Right lobe of liver (tissue), 6 donors: ENCODE measurements at regions not wholly inside any gene's neighbourhood (a gene's known extent, or its start where the extent isn't known, plus 50 kb on each side); places are given as distances from the start of the nearest gene placed in this dataset.

Source experiments
- ATAC-seq, 4 donors: fragments of 200-7000 bp; cut with Tn5 transposase; one replicate each; pipeline ENCODE4 v1.9.1; 2020; ENCODE audit warnings: mild to moderate bottlenecking in 4 of 4, moderate library complexity in 4 of 4
- DNase-seq, 3 donors: peaks; one replicate each; pipeline ENCODE4 v3.0.0-alpha.2; 2020
- H3K27ac ChIP-seq, 3 donors: fragments of 200-600 bp; one replicate each; pipeline ENCODE4 v1.8.0; 2022
- H3K27me3 ChIP-seq, 2 donors: fragments of 200-600 bp; one replicate each; pipeline ENCODE4 v1.8.0; 2022
- H3K36me3 ChIP-seq, 4 donors: fragments of 200-600 bp; sonication (generic) in 1 of 4; one replicate each; pipeline versions ENCODE4 v1.5.1 to v1.8.0; 2017 to 2022; ENCODE audit warnings: control low read depth in 1 of 4
- H3K4me1 ChIP-seq, 4 donors: fragments of 200-600 bp; sonication (generic) in 1 of 4; one replicate each; pipeline versions ENCODE4 v1.5.1 to v1.8.0; 2017 to 2022; ENCODE audit warnings: control low read depth in 1 of 4
- H3K4me3 ChIP-seq, 3 donors: fragments of 200-600 bp; one replicate each; pipeline ENCODE4 v1.8.0; 2022
- H3K9me3 ChIP-seq, 4 donors: fragments of 200-600 bp; sonication (generic) in 1 of 4; one replicate each; pipeline versions ENCODE4 v1.5.1 to v1.8.0; 2017 to 2022; ENCODE audit warnings: control low read depth in 1 of 4
- CTCF ChIP-seq, 4 donors: fragments of 200-600 bp in 3 of 4; fragments of 450-650 bp in 1 of 4; IDR thresholded peaks; one replicate each; pipeline versions ENCODE4 v1.5.1 to v1.8.0; 2016 to 2022; ENCODE audit warnings: antibody characterized with exemption in 4 of 4, mild to moderate bottlenecking in 2 of 4
- POLR2A ChIP-seq: fragments of 450-650 bp; IDR thresholded peaks from one replicate; pipeline ENCODE4 v1.6.1; 2017; ENCODE audit warnings: antibody characterized with exemption, mild to moderate bottlenecking
- WGBS: methylation state at CpG from one replicate; pipeline ENCODE4 v1.1.6; 2018; ENCODE audit warnings: low coverage, low lambda C conversion rate; ENCODE audit not compliant: insufficient coverage; ENCODE audit errors: missing lambda C conversion rate; 5-methylcytosine and 5-hydroxymethylcytosine counted together
- intact Hi-C, 2 donors: fragments of 100-400 bp; cut with DNase I; formaldehyde crosslinking; loops; one replicate each; pipeline versions ENCODE4 v1.11.2 to v1.14.1; 2022
- donor health status: DM: no; HTN: yes; CAD: no.
- donor health status: DM: no; HTN: no; CAD: no.
- donor health status: DM: no; HTN: no; CAD: no.
- donor health status: DM: no; HTN: yes; CAD: no.
- donor health status: DM: no; HTN: yes; CAD: no.

- Histone ChIP-seq H3K4me1 (no peaks in the 10 kb centered on the region), H3K36me3 (no peaks in the 10 kb centered on the region), H3K27me3 (no peaks in the 10 kb centered on the region), H3K27ac (no peak overlapping the region), H3K4me3 (no peak overlapping the region), H3K9me3 (no peaks in the 10 kb centered on the region)
- 50% methylated on average over 6 of the region's 7 CpGs for WGBS
- TF ChIP-seq CTCF (IDR thresholded peaks at IDR 0.05) (no peak), POLR2A (no peak)
- ATAC-seq: no peak
- intact Hi-C loops: no loop called here
- DNase-seq: no peak
Observed at GRCh38 chr15:96503276-96503675, 172.8 kb downstream of the NR2F2 start.

GRCh38 chr15:96504371-96504770, 173.9 kb downstream of the NR2F2 start:
- DNase-seq (no peak), ATAC-seq (no peak)
- TF ChIP-seq POLR2A (no peak), CTCF (IDR thresholded peaks at IDR 0.05) (no peak)
- H3K4me1 ChIP-seq: no peaks in the 10 kb centered on the region
- no peaks in the 10 kb centered on the region for H3K9me3 ChIP-seq
- intact Hi-C loops: no loop called here
- H3K27ac ChIP-seq: no peak overlapping the region
- no peak overlapping the region for H3K4me3 ChIP-seq
- no peaks in the 10 kb centered on the region for H3K27me3 ChIP-seq
- 54% methylated on average over 4 of the region's 4 CpGs for WGBS
- no peaks in the 10 kb centered on the region for H3K36me3 ChIP-seq

GRCh38 chr15:96505014-96505413, 174.5 kb downstream of the NR2F2 start:
- no peak overlapping the region for H3K27ac ChIP-seq
- intact Hi-C loops: no loop called here
- no peak for TF ChIP-seq POLR2A
- no peak for TF ChIP-seq CTCF (IDR thresholded peaks at IDR 0.05)
- H3K4me1 ChIP-seq: no peaks in the 10 kb centered on the region
- no peaks in the 10 kb centered on the region for H3K9me3 ChIP-seq
- H3K27me3 ChIP-seq: no peaks in the 10 kb centered on the region
- H3K4me3 ChIP-seq: no peak overlapping the region
- WGBS: 62% methylated on average over 4 of the region's 4 CpGs
- ATAC-seq (no peak), DNase-seq (no peak)
- H3K36me3 ChIP-seq: no peaks in the 10 kb centered on the region

GRCh38 chr15:96514607-96515285, 184.2 kb downstream of the NR2F2 start:
- Histone ChIP-seq H3K36me3 (no peaks in the 10 kb centered on the region), H3K27me3 (no peaks in the 10 kb centered on the region), H3K4me3 (no peak overlapping the region), H3K27ac (no peak overlapping the region), H3K9me3 (no peaks in the 10 kb centered on the region), H3K4me1 (no peaks in the 10 kb centered on the region)
- TF ChIP-seq POLR2A (no peak), CTCF (IDR thresholded peaks at IDR 0.05) (no peak)
- intact Hi-C loops: no loop called here
- WGBS: 53% methylated on average over 6 of the region's 6 CpGs
- no peak for ATAC-seq
- DNase-seq: no peak

GRCh38 chr15:96515371-96515770, 184.9 kb downstream of the NR2F2 start:
- Histone ChIP-seq H3K36me3 (no peaks in the 10 kb centered on the region), H3K4me1 (no peaks in the 10 kb centered on the region), H3K9me3 (no peaks in the 10 kb centered on the region), H3K27me3 (no peaks in the 10 kb centered on the region), H3K27ac (no peak overlapping the region), H3K4me3 (no peak overlapping the region)
- no peak for ATAC-seq
- WGBS: 36% methylated on average over 3 of the region's 3 CpGs
- no peak for DNase-seq
- intact Hi-C loops: no loop called here
- no peak for TF ChIP-seq CTCF (IDR thresholded peaks at IDR 0.05)
- no peak for TF ChIP-seq POLR2A
